ENCODE measurements at regions not wholly inside any gene's neighbourhood (a gene's known extent, or its start where the extent isn't known, plus 50 kb on each side); places are given as distances from the start of the nearest gene placed in this dataset.

GRCh38 chr6:23354004-23354403, 772.0 kb upstream of the NRSN1 start:
- H4K91ac ChIP-seq (ENCODE audit: insufficient read length, low read depth, low read length), result no peak overlapping the region
- Mint-ChIP-seq H3K4me3 (no peak overlapping the region), H3K9me3 (peaks cover 3 to 5% of the 10 kb centered on the region in 2 experiments; a peak in 2 of 5 replicates)

More at GRCh38 chr6:23354004-23354403, 772.0 kb upstream of the NRSN1 start:
- no peak overlapping the region for H3K27ac Mint-ChIP-seq
- no peak for TF ChIP-seq CTCF (conservative IDR thresholded peaks at IDR 0.05)
- DNase-seq, result no peak
- H2AFZ ChIP-seq (ENCODE audit: low read length), result no peak overlapping the region
- no peak overlapping the region for H3K4ac ChIP-seq (ENCODE audit: low read depth, low read length)
- H3K9me3 ChIP-seq (ENCODE audit: control insufficient read depth, low read depth, low read length), result no peaks in the 10 kb centered on the region
- no peak overlapping the region for H3T11ph ChIP-seq (ENCODE audit: low read length)
- no peak overlapping the region for H3K14ac ChIP-seq (ENCODE audit: insufficient read depth, low read length)
- no peaks in the 10 kb centered on the region for H3K27me3 ChIP-seq (ENCODE audit: insufficient read depth, low read length)
- no peak overlapping the region for H2BK5ac ChIP-seq (ENCODE audit: insufficient read length, low read length)
- no peaks in the 10 kb centered on the region for H3K4me1 Mint-ChIP-seq
- H2BK20ac ChIP-seq (ENCODE audit: low read depth, low read length, poor library complexity, severe bottlenecking), result no peak overlapping the region
- H3K23me2 ChIP-seq (ENCODE audit: insufficient read length, low read depth, low read length, poor library complexity, severe bottlenecking), result no peaks in the 10 kb centered on the region
- H3K36me3 Mint-ChIP-seq (ENCODE audit: insufficient read depth in 1 of 3, low read depth in 3 of 3), result peaks cover 0 to 3% (median 0%) of the 10 kb centered on the region in 3 experiments; a peak in 1 of 7 replicates
- H3K27me3 Mint-ChIP-seq (ENCODE audit: low read depth), result no peaks in the 10 kb centered on the region
- no peak overlapping the region for H3K9ac ChIP-seq (ENCODE audit: extremely low read depth, insufficient read length, low read length)
- H3K27ac ChIP-seq (ENCODE audit: insufficient read length, low read depth, low read length), result no peak overlapping the region
- H3K56ac ChIP-seq (ENCODE audit: insufficient read length, low read depth, low read length), result no peak overlapping the region
- H3K4me1 ChIP-seq (ENCODE audit: insufficient read depth, low read length), result no peaks in the 10 kb centered on the region
- no peaks in the 10 kb centered on the region for H3K79me1 ChIP-seq (ENCODE audit: insufficient read depth, low read depth, low read length, poor library complexity, severe bottlenecking)
- H3K23ac ChIP-seq (ENCODE audit: insufficient read length, low read depth, low read length), result no peak overlapping the region
- no peak overlapping the region for H2BK15ac ChIP-seq (ENCODE audit: low read depth, low read length)
- no peak overlapping the region for H2BK12ac ChIP-seq (ENCODE audit: insufficient read length, low read depth, low read length)
- H3K4me2 ChIP-seq (ENCODE audit: insufficient read depth, insufficient read length, low read length), result no peak overlapping the region
- H4K8ac ChIP-seq (replicated peaks; ENCODE audit: insufficient read length, low read depth, low read length), result no peak overlapping the region
- no peak overlapping the region for H2BK120ac ChIP-seq (ENCODE audit: low read depth, low read length, poor library complexity, severe bottlenecking)
- no peak overlapping the region for H3K18ac ChIP-seq (ENCODE audit: insufficient read length, low read depth, low read length)
- H2AK5ac ChIP-seq (ENCODE audit: insufficient read length, low read length), result no peak overlapping the region
- H4K20me1 ChIP-seq (ENCODE audit: control insufficient read depth, insufficient read depth, insufficient read length), result no peaks in the 10 kb centered on the region
- no peak overlapping the region for H4K5ac ChIP-seq (ENCODE audit: insufficient read length, low read depth, low read length)
- no peaks in the 10 kb centered on the region for H3K79me2 ChIP-seq (ENCODE audit: insufficient read depth, low read length)
